Sigmoid colon (tissue), 6 donors: ENCODE measurements at regions not wholly inside any gene's neighbourhood (a gene's known extent, or its start where the extent isn't known, plus 50 kb on each side); places are given as distances from the start of the nearest gene placed in this dataset.

Source experiments
- DNase-seq: peaks from one replicate; pipeline ENCODE4 v3.0.0-alpha.2; 2019
- H3K27ac ChIP-seq, 4 donors: fragments of 200-600 bp; sonication (generic); one replicate each; pipeline ENCODE4 v1.5.1; 2016 to 2019; ENCODE audit warnings: mild to moderate bottlenecking in 1 of 4
- H3K27me3 ChIP-seq, 3 donors: fragments of 200-600 bp; sonication (generic); one replicate each; pipeline ENCODE4 v1.5.1; 2019; ENCODE audit warnings: mild to moderate bottlenecking in 1 of 3
- H3K36me3 ChIP-seq, 4 donors: fragments of 200-600 bp; sonication (generic); one replicate each; pipeline ENCODE4 v1.5.1; 2016 to 2019
- H3K4me1 ChIP-seq, 4 donors: fragments of 200-600 bp; sonication (generic); one replicate each; pipeline ENCODE4 v1.5.1; 2017 to 2019
- H3K4me3 ChIP-seq, 4 donors: fragments of 200-600 bp; sonication (generic); one replicate each; pipeline ENCODE4 v1.5.1; 2017 to 2019; ENCODE audit warnings: mild to moderate bottlenecking in 2 of 4, moderate library complexity in 1 of 4
- H3K9me3 ChIP-seq, 4 donors: fragments of 200-600 bp in 3 of 4; sonication (generic) in 3 of 4; one replicate each; pipeline versions ENCODE4 v1.5.1 to v1.6.1; 2013 to 2019
- CTCF ChIP-seq, 4 experiments: fragments of 450-650 bp in 3 of 4; fragments of 200-600 bp in 1 of 4; IDR thresholded peaks; one replicate each; pipeline ENCODE4 v1.5.1; 2016 to 2019; ENCODE audit warnings: antibody characterized with exemption in 4 of 4, mild to moderate bottlenecking in 3 of 4, moderate library complexity in 2 of 4
- EP300 ChIP-seq, 4 donors: sonication (generic); formaldehyde crosslinking; IDR thresholded peaks; one replicate each; pipeline ENCODE4 v1.6.1; 2017; ENCODE audit warnings: antibody characterized with exemption in 4 of 4
- POLR2A ChIP-seq, 2 donors: fragments of 450-650 bp; IDR thresholded peaks; one replicate each; pipeline ENCODE4 v1.6.1; 2016; ENCODE audit warnings: antibody characterized with exemption in 2 of 2, mild to moderate bottlenecking in 2 of 2, moderate library complexity in 2 of 2
- POLR2AphosphoS5 ChIP-seq, 4 donors: sonication (generic); formaldehyde crosslinking; IDR thresholded peaks; one replicate each; pipeline ENCODE4 v1.6.1; 2017; ENCODE audit warnings: antibody characterized with exemption in 4 of 4
- WGBS, 2 donors: extraction: QIAGEN DNeasy Blood & Tissue Kit; methylation state at CpG; one replicate each; pipeline ENCODE4 v1.1.7; 2013; 5-methylcytosine and 5-hydroxymethylcytosine counted together
- intact Hi-C: fragments of 100-400 bp; cut with DNase I; formaldehyde crosslinking; loops from one replicate; pipeline ENCODE4 v1.15.1; 2023
- donor health status: healthy with polysubstance abuse.
- donor health status: healthy.

DNA sequence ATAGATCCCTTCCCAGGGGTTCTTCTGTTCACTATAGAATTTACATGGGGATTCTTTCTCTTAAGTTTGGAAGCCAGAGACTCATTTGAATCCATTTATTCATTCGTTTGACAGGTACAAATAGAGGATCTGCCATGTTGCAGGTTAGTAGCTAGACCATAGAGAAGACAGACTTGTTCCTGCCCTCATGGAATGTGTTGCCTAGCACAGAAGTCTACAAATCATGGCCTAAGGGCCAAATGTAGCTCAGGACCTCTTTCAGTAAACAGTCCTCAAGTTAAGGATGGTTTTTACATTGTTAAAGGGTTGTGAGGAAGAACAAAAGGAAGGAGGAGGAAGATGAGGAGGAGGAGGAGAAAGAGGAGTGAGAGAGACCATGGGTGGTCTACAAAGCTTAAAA lies 114.7 kb upstream of the SLC44A1 start:
- DNase-seq: no peak
- Histone ChIP-seq H3K4me3 (no peak overlapping the region), H3K27me3 (no peaks in the 10 kb centered on the region), H3K4me1 (peaks cover 0 to 15% (median 7%) of the 10 kb centered on the region in 4 donors), H3K9me3 (no peaks in the 10 kb centered on the region), H3K36me3 (no peaks in the 10 kb centered on the region), H3K27ac (no peak overlapping the region)
- TF ChIP-seq POLR2A (IDR thresholded peaks at IDR 0.05) (no peak), EP300 (IDR thresholded peaks at IDR 0.05) (no peak), POLR2AphosphoS5 (IDR thresholded peaks at IDR 0.05) (no peak), CTCF (IDR thresholded peaks at IDR 0.05) (no peak)
- intact Hi-C loops: no loop called here
- 94 to 95% methylated on average over 1 of the region's 1 CpG for WGBS, 2 donors

GRCh38 chr9:105131981-105132380 lies 112.5 kb upstream of the SLC44A1 start:
- Histone ChIP-seq H3K36me3 (no peaks in the 10 kb centered on the region), H3K27me3 (no peaks in the 10 kb centered on the region), H3K4me1 (peaks cover 0 to 9% (median 4%) of the 10 kb centered on the region in 4 donors), H3K27ac (no peak overlapping the region), H3K4me3 (no peak overlapping the region), H3K9me3 (no peaks in the 10 kb centered on the region)
- DNase-seq: no peak
- TF ChIP-seq EP300 (IDR thresholded peaks at IDR 0.05) (no peak), POLR2AphosphoS5 (IDR thresholded peaks at IDR 0.05) (no peak), CTCF (IDR thresholded peaks at IDR 0.05) (no peak), POLR2A (IDR thresholded peaks at IDR 0.05) (no peak)
- intact Hi-C loops: no loop called here
- 91 to 94% methylated on average over 3 of the region's 3 CpGs for WGBS, 2 donors

DNA sequence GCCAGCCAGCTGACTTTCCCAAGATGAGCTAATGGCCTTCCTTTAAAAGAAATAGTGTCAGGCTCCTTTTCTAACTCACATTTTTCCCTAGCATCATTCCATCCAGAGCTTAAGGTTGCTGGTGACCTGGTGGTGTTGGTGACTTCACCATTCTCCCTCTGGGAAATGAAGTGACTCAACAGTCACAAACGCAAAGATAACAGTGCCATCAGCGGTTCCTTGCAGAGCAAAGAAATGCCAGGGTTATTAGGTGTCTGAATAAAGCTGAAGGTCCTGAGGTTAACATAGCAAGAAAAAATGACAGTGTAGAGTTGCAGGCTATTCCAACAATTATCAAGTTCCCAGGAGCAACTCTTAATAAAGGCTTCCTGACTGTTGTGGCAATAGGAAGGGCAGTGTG lies 111.8 kb upstream of the SLC44A1 start:
- H3K9me3 ChIP-seq: no peaks in the 10 kb centered on the region

DNA sequence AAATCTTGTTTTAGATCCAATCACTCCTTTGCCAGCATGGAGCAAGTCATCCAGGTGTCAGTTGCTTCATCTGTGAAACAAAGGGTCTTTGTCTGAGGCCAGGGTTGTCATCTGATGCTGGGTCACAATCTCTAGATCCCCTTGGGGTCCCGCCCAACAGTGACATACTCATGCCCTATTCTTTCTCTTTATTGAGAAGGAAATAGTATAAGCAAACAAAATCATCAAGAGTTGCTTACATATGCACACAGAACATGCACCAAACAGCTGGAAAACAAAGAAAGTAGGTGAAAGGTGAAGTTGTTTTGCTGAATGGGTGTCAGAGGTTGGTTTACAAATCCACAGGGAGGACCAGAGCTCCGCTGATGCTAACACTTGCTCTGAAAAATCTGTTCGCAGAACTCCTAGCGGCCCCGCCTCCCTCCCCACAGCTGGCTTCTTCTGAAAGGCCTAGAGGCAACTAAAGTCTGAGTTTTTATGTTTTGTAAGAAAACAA lies 106.1 kb upstream of the SLC44A1 start:
- TF ChIP-seq CTCF (IDR thresholded peaks at IDR 0.05) (no peak), EP300 (IDR thresholded peaks at IDR 0.05) (no peak)
- Histone ChIP-seq H3K36me3 (no peaks in the 10 kb centered on the region), H3K4me3 (no peak overlapping the region), H3K9me3 (no peaks in the 10 kb centered on the region), H3K27ac (no peak overlapping the region), H3K27me3 (no peaks in the 10 kb centered on the region), H3K4me1 (peaks cover 0 to 9% (median 0%) of the 10 kb centered on the region in 4 donors)
- DNase-seq: peak; percentile 75
- intact Hi-C loops: no loop called here
- WGBS, 2 donors: 17 to 51% methylated on average over 5 of the region's 5 CpGs

More for the DNA sequence above, 111.8 kb upstream of the SLC44A1 start:
- peaks cover 0 to 5% (median 2%) of the 10 kb centered on the region in 4 donors for H3K4me1 ChIP-seq
- no peaks in the 10 kb centered on the region for H3K27me3 ChIP-seq
- no peak overlapping the region for H3K27ac ChIP-seq
- intact Hi-C loops: no loop called here
- 94 to 95% methylated on average over 2 of the region's 2 CpGs for WGBS, 2 donors
- no peak for DNase-seq
- no peaks in the 10 kb centered on the region for H3K36me3 ChIP-seq
- TF ChIP-seq POLR2A (IDR thresholded peaks at IDR 0.05) (no peak), POLR2AphosphoS5 (IDR thresholded peaks at IDR 0.05) (no peak), EP300 (IDR thresholded peaks at IDR 0.05) (no peak)
- no peak overlapping the region for H3K4me3 ChIP-seq

GRCh38 chr9:105141146-105141975 lies 103.1 kb upstream of the SLC44A1 start:
- intact Hi-C loops: no loop called here
- H3K27me3 ChIP-seq: no peaks in the 10 kb centered on the region
- H3K27ac ChIP-seq: no peak overlapping the region
- no peak for DNase-seq
- no peaks in the 10 kb centered on the region for H3K9me3 ChIP-seq
- peaks cover 0 to 19% (median 12%) of the 10 kb centered on the region in 4 donors for H3K4me1 ChIP-seq
- TF ChIP-seq POLR2AphosphoS5 (IDR thresholded peaks at IDR 0.05) (no peak), EP300 (IDR thresholded peaks at IDR 0.05) (no peak), CTCF (IDR thresholded peaks at IDR 0.05) (no peak), POLR2A (IDR thresholded peaks at IDR 0.05) (no peak)
- H3K4me3 ChIP-seq: no peak overlapping the region
- H3K36me3 ChIP-seq: no peaks in the 10 kb centered on the region
- WGBS, 2 donors: 84 to 87% methylated on average over 5 of the region's 5 CpGs
